OCI-LY1 (cell line): ENCODE measurements at regions not wholly inside any gene's neighbourhood (a gene's known extent, or its start where the extent isn't known, plus 50 kb on each side); places are given as distances from the start of the nearest gene placed in this dataset.

Source experiments
- H2AFZ ChIP-seq: fragments of 200-600 bp; sonication (generic), shearing (Covaris generic); 2 replicates; pipeline ENCODE4 v1.6.0; 2014; ENCODE audit warnings: antibody characterized with exemption, mild to moderate bottlenecking, low read length
- H3F3A ChIP-seq: fragments of 200-600 bp; sonication (generic), shearing (Covaris generic); 2 replicates; pipeline ENCODE4 v1.6.0; 2014; ENCODE audit warnings: mild to moderate bottlenecking, antibody characterized with exemption, low read length, moderate library complexity; ENCODE audit not compliant: insufficient read depth
- H3K27ac ChIP-seq: fragments of 200-600 bp; sonication (generic); 2 replicates; pipeline ENCODE4 v1.5.1; 2014; ENCODE audit warnings: low read length, mixed run types, mild to moderate bottlenecking, low read depth; ENCODE audit not compliant: poor library complexity, severe bottlenecking
- H3K27me3 ChIP-seq: fragments of 200-600 bp; sonication (generic); 2 replicates; pipeline ENCODE4 v1.6.0; 2014; ENCODE audit warnings: antibody characterized with exemption, mild to moderate bottlenecking, low read length, moderate library complexity; ENCODE audit not compliant: insufficient read depth
- H3K36me3 ChIP-seq: fragments of 200-600 bp; sonication (generic); 2 replicates; pipeline ENCODE4 v1.6.1; 2014; ENCODE audit warnings: mild to moderate bottlenecking, antibody characterized with exemption, low read length, moderate library complexity, mixed read lengths; ENCODE audit not compliant: insufficient read depth
- H3K4me1 ChIP-seq: fragments of 200-600 bp; sonication (generic); 2 replicates; pipeline ENCODE4 v1.5.1; 2014; ENCODE audit warnings: mild to moderate bottlenecking, low read length, moderate library complexity; ENCODE audit not compliant: insufficient read depth, severe bottlenecking
- H3K4me2 ChIP-seq: fragments of 200-600 bp; sonication (generic), shearing (Covaris generic); 2 replicates; pipeline ENCODE4 v1.6.1; 2014; ENCODE audit warnings: low read length
- H3K4me3 ChIP-seq: fragments of 200-600 bp; sonication (generic); 2 replicates; pipeline ENCODE4 v1.5.1; 2014; ENCODE audit warnings: low read length, low read depth, mild to moderate bottlenecking, mixed read lengths; ENCODE audit not compliant: poor library complexity, severe bottlenecking
- H3K79me2 ChIP-seq: fragments of 200-600 bp; shearing (Covaris generic); 2 replicates; pipeline ENCODE4 v1.6.1; 2016; ENCODE audit warnings: mixed run types, low read length, mixed read lengths; ENCODE audit not compliant: insufficient read depth
- H3K9ac ChIP-seq: fragments of 200-600 bp; sonication (generic), shearing (Covaris generic); 2 replicates; pipeline ENCODE4 v1.6.1; 2014; ENCODE audit warnings: mild to moderate bottlenecking, low read length, mixed read lengths
- H3K9me2 ChIP-seq: fragments of 200-600 bp; sonication (generic), shearing (Covaris generic); 2 replicates; pipeline ENCODE4 v1.6.1; 2014; ENCODE audit warnings: low read depth, mild to moderate bottlenecking, low read length, mixed read lengths
- H3K9me3 ChIP-seq: fragments of 200-600 bp; shearing (Covaris generic); 2 replicates; pipeline ENCODE4 v1.6.1; 2014; ENCODE audit warnings: low read length, mixed read lengths
- H4K20me1 ChIP-seq: fragments of 200-600 bp; sonication (generic), shearing (Covaris generic); 2 replicates; pipeline ENCODE4 v1.6.0; 2016; ENCODE audit warnings: mild to moderate bottlenecking, low read length; ENCODE audit not compliant: insufficient read depth
- EZH2 ChIP-seq: fragments of 200-600 bp; sonication (generic), shearing (Covaris generic); IDR thresholded peaks from 2 replicates; pipeline ENCODE4 v1.8.0; 2017; ENCODE audit warnings: borderline replicate concordance, mixed run types, mild to moderate bottlenecking, antibody characterized with exemption, low read length, moderate library complexity, mixed read lengths
- TF ChIP-seq, protein P1 (sequence below): fragments of 200-600 bp; sonication (generic), shearing (Covaris generic); IDR thresholded peaks from 2 replicates; pipeline ENCODE4 v1.5.1; 2017; ENCODE audit warnings: mild to moderate bottlenecking, antibody characterized with exemption, low read length, moderate library complexity, mixed read lengths

- no peak overlapping the region for H3K27ac ChIP-seq
- no peak overlapping the region for H3K9ac ChIP-seq
- no peaks in the 10 kb centered on the region for H3K36me3 ChIP-seq
- H3K4me3 ChIP-seq: no peak overlapping the region
- TF ChIP-seq EZH2: no peak
- TF ChIP-seq, protein P1, sequence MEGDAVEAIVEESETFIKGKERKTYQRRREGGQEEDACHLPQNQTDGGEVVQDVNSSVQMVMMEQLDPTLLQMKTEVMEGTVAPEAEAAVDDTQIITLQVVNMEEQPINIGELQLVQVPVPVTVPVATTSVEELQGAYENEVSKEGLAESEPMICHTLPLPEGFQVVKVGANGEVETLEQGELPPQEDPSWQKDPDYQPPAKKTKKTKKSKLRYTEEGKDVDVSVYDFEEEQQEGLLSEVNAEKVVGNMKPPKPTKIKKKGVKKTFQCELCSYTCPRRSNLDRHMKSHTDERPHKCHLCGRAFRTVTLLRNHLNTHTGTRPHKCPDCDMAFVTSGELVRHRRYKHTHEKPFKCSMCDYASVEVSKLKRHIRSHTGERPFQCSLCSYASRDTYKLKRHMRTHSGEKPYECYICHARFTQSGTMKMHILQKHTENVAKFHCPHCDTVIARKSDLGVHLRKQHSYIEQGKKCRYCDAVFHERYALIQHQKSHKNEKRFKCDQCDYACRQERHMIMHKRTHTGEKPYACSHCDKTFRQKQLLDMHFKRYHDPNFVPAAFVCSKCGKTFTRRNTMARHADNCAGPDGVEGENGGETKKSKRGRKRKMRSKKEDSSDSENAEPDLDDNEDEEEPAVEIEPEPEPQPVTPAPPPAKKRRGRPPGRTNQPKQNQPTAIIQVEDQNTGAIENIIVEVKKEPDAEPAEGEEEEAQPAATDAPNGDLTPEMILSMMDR: no peak
- H3K4me2 ChIP-seq: no peak overlapping the region
- H3F3A ChIP-seq: no peaks in the 10 kb centered on the region
- no peaks in the 10 kb centered on the region for H4K20me1 ChIP-seq
- no peaks in the 10 kb centered on the region for H3K9me3 ChIP-seq
- no peaks in the 10 kb centered on the region for H3K79me2 ChIP-seq
- no peaks in the 10 kb centered on the region for H3K4me1 ChIP-seq
- no peak overlapping the region for H2AFZ ChIP-seq
- no peaks in the 10 kb centered on the region for H3K27me3 ChIP-seq
- H3K9me2 ChIP-seq: no peaks in the 10 kb centered on the region
These were observed 832.8 kb upstream of the ID2 start for GRCh38 chr2:7849027-7849426.

GRCh38 chr2:7849531-7849930 lies 832.3 kb upstream of the ID2 start:
- no peaks in the 10 kb centered on the region for H3K36me3 ChIP-seq

GRCh38 chr2:7852546-7852945 lies 829.3 kb upstream of the ID2 start:
- no peaks in the 10 kb centered on the region for H3K9me3 ChIP-seq
- no peaks in the 10 kb centered on the region for H3K79me2 ChIP-seq
- H3K4me2 ChIP-seq: no peak overlapping the region
- H3K4me1 ChIP-seq: no peaks in the 10 kb centered on the region
- H3K27me3 ChIP-seq: no peaks in the 10 kb centered on the region
- H3F3A ChIP-seq: no peaks in the 10 kb centered on the region
- H4K20me1 ChIP-seq: no peaks in the 10 kb centered on the region
- H2AFZ ChIP-seq: no peak overlapping the region
- H3K4me3 ChIP-seq: no peak overlapping the region
- no peaks in the 10 kb centered on the region for H3K36me3 ChIP-seq
- no peaks in the 10 kb centered on the region for H3K9me2 ChIP-seq
- no peak overlapping the region for H3K27ac ChIP-seq
- TF ChIP-seq, protein P1: no peak
- no peak for TF ChIP-seq EZH2
- H3K9ac ChIP-seq: no peak overlapping the region

More at GRCh38 chr2:7849531-7849930, 832.3 kb upstream of the ID2 start:
- Histone ChIP-seq H3K27ac (no peak overlapping the region), H3K9me2 (no peaks in the 10 kb centered on the region), H4K20me1 (no peaks in the 10 kb centered on the region), H3K9ac (no peak overlapping the region), H3K79me2 (no peaks in the 10 kb centered on the region), H3K4me2 (no peak overlapping the region), H3K27me3 (no peaks in the 10 kb centered on the region), H2AFZ (no peak overlapping the region), H3K9me3 (no peaks in the 10 kb centered on the region), H3F3A (no peaks in the 10 kb centered on the region), H3K4me3 (no peak overlapping the region), H3K4me1 (no peaks in the 10 kb centered on the region)
- TF ChIP-seq EZH2: no peak
- TF ChIP-seq, protein P1: no peak
